Omental fat pad (tissue), 3 donors: ENCODE measurements at regions not wholly inside any gene's neighbourhood (a gene's known extent, or its start where the extent isn't known, plus 50 kb on each side); places are given as distances from the start of the nearest gene placed in this dataset. TPM values are rescaled to one million over a fixed set of nuclear protein-coding genes. Genes with fewer than 3 reads are reported as not detected.

Experiments
- ATAC-seq: fragments of 150-250 bp; one replicate; pipeline ENCODE4 v1.9.1; 2016; ENCODE audit warnings: mild to moderate bottlenecking, moderate library complexity; ENCODE audit not compliant: low FRiP score
- DNase-seq: peaks from one replicate; pipeline ENCODE4 v3.0.0-alpha.2; 2019; ENCODE audit warnings: low spot score
- small RNA-seq: library from RNA; depleted of rRNA; stranded (forward); fragments of <200 nt; gene quantifications from one replicate; pipeline ENCODE3, GENCODE V24; 2016
- TF ChIP-seq, protein P1 (sequence below), 3 donors: fragments of 450-650 bp; IDR thresholded peaks; one replicate each; pipeline ENCODE4 v1.5.1; 2016 to 2017; ENCODE audit warnings: antibody characterized with exemption in 3 of 3, mild to moderate bottlenecking in 3 of 3, moderate library complexity in 2 of 3

- TF ChIP-seq, protein P1, sequence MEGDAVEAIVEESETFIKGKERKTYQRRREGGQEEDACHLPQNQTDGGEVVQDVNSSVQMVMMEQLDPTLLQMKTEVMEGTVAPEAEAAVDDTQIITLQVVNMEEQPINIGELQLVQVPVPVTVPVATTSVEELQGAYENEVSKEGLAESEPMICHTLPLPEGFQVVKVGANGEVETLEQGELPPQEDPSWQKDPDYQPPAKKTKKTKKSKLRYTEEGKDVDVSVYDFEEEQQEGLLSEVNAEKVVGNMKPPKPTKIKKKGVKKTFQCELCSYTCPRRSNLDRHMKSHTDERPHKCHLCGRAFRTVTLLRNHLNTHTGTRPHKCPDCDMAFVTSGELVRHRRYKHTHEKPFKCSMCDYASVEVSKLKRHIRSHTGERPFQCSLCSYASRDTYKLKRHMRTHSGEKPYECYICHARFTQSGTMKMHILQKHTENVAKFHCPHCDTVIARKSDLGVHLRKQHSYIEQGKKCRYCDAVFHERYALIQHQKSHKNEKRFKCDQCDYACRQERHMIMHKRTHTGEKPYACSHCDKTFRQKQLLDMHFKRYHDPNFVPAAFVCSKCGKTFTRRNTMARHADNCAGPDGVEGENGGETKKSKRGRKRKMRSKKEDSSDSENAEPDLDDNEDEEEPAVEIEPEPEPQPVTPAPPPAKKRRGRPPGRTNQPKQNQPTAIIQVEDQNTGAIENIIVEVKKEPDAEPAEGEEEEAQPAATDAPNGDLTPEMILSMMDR (IDR thresholded peaks at IDR 0.05): no peak
- ATAC-seq: no peak
- no peak for DNase-seq
Measured at GRCh38 chr18:59960272-59960671, 60.5 kb downstream of the PMAIP1 start.

GRCh38 chr18:59959606-59960005, 59.8 kb downstream of the PMAIP1 start:
- TF ChIP-seq, protein P1 (IDR thresholded peaks at IDR 0.05): no peak
- ATAC-seq: no peak
- DNase-seq: no peak

GRCh38 chr18:59959073-59959472, 59.3 kb downstream of the PMAIP1 start:
- TF ChIP-seq, protein P1 (IDR thresholded peaks at IDR 0.05): no peak
- DNase-seq (no peak), ATAC-seq (no peak)

GRCh38 chr18:59957957-59958356, 58.2 kb downstream of the PMAIP1 start:
- TF ChIP-seq, protein P1 (IDR thresholded peaks at IDR 0.05): no peak
- DNase-seq (no peak), ATAC-seq (no peak)

- no peak for ATAC-seq
- no peak for DNase-seq
- TF ChIP-seq, protein P1 (IDR thresholded peaks at IDR 0.05): no peak
Measured at GRCh38 chr18:59954755-59955156, 55.0 kb downstream of the PMAIP1 start.

- no peak for DNase-seq
Measured at GRCh38 chr18:59954241-59954640, 54.4 kb downstream of the PMAIP1 start.

More at GRCh38 chr18:59954241-59954640, 54.4 kb downstream of the PMAIP1 start:
- ATAC-seq: no peak
- TF ChIP-seq, protein P1 (IDR thresholded peaks at IDR 0.05): no peak

Small RNA genes lying in the stretch of these regions (small RNA-seq; reads per million reads assigned to genes)
- not detected for gene RN7SL342P
- not detected for gene RNU4-17P
- gene RNU6-567P: not detected
